ENCODE measurements at regions not wholly inside any gene's neighbourhood (a gene's known extent, or its start where the extent isn't known, plus 50 kb on each side); places are given as distances from the start of the nearest gene placed in this dataset.

GRCh38 chr10:123381224-123381623, 227.0 kb downstream of the BUB3 start:
- BruUV-seq (replicated peaks) = no TSS peak
- dilution Hi-C loops (cut with MboI; ENCODE audit: extremely low pct_ligation_motif_present, low sequenced_read_pairs) = no loop called here
- Histone ChIP-seq H2AFZ (ENCODE audit: low read depth, low read length) (no peak overlapping the region), H3K36me3 (ENCODE audit: control insufficient read depth in 2 of 2, extremely low read depth in 1 of 2, insufficient read depth in 2 of 2, low read length in 2 of 2) (no peaks in the 10 kb centered on the region), H3K4me3 (replicated peaks in 1 of 3; ENCODE audit: insufficient read depth in 1 of 3, low read depth in 1 of 3, low read length in 3 of 3) (no peak overlapping the region), H3K9me3 (replicated peaks; ENCODE audit: control insufficient read depth, insufficient read depth, low read length) (no peaks in the 10 kb centered on the region), H3K27ac (ENCODE audit: insufficient read depth, low read depth, low read length) (no peak overlapping the region), H3K4me1 (ENCODE audit: control insufficient read depth, extremely low read depth, insufficient read depth, low read length) (no peaks in the 10 kb centered on the region), H3K9ac (replicated peaks; ENCODE audit: extremely low read depth, insufficient read depth, low read length) (no peak overlapping the region), H3K4me2 (ENCODE audit: insufficient read depth, low read length) (no peak overlapping the region), H3K9me1 (replicated peaks; ENCODE audit: control insufficient read depth, extremely low read depth, insufficient read depth, low read length) (no peaks in the 10 kb centered on the region), H3K79me2 (ENCODE audit: control insufficient read depth, insufficient read depth, low read length) (no peaks in the 10 kb centered on the region), H3K27me3 (ENCODE audit: control insufficient read depth in 2 of 2, insufficient read depth in 2 of 2, low read length in 2 of 2) (no peaks in the 10 kb centered on the region), H4K20me1 (replicated peaks; ENCODE audit: control insufficient read depth, extremely low read depth, insufficient read depth, low read length) (no peaks in the 10 kb centered on the region)
- intact Hi-C loops (cut with micrococcal nuclease) = loop anchor here (5.0 kb wide), 1 partner anchor 584 kb away; no protein-coding TSS in a partner anchor
- POLR2A ChIA-PET = no interaction called here
- TF ChIP-seq POLR2A (IDR thresholded peaks at IDR 0.05; ENCODE audit: low read depth, low read length) (no peak), MYC (IDR thresholded peaks at IDR 0.05; ENCODE audit: low read depth, low read length) (no peak), JUN (IDR thresholded peaks at IDR 0.05; ENCODE audit: borderline replicate concordance, insufficient read depth, insufficient read length, low read depth) (no peak), FOS (IDR thresholded peaks at IDR 0.05; ENCODE audit: borderline replicate concordance, insufficient read depth, low read length) (peak; percentile 35), EZH2 (IDR thresholded peaks at IDR 0.05; ENCODE audit: borderline replicate concordance, low read depth, low read length, severe bottlenecking) (no peak), GATA2 (IDR thresholded peaks at IDR 0.05; ENCODE audit: insufficient read depth, insufficient read length, low read depth, low read length) (no peak), CTCF (IDR thresholded peaks at IDR 0.05; ENCODE audit: extremely low read depth in 1 of 2, insufficient read depth in 1 of 2, low read depth in 1 of 2, low read length in 2 of 2) (no peak)
- FAIRE-seq (no peak), DNase-seq (ENCODE audit: low read depth, low spot score) (no peak)
- CTCF ChIA-PET = no interaction called here

DNA sequence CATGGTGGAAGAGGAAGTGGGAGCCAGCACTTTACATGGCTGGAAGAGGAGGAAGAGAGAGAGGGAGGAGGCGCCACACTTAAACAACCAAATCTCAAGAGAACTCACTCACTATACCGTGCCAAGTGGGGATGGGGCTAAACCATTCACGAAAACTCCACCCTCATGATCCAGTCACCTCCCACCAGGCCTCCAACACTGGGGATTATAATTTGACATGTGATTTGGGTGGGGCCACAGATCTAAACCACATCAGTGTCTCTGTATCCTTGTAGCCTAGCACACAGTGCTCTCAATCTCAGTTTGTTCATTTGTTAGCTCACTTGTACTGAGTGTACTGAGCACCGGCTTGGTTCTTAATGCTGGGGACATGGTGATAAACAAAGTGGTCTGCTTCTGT, 228.3 kb downstream of the BUB3 start:
- no peaks in the 10 kb centered on the region for H3K4me1 ChIP-seq (ENCODE audit: control insufficient read depth, extremely low read depth, insufficient read depth, low read length)
- no peak overlapping the region for H3K9ac ChIP-seq (replicated peaks; ENCODE audit: extremely low read depth, insufficient read depth, low read length)
- dilution Hi-C loops (cut with MboI; ENCODE audit: extremely low pct_ligation_motif_present, low sequenced_read_pairs) = no loop called here
- DNase-seq (ENCODE audit: low read depth, low spot score) (no peak), FAIRE-seq (no peak)
- ChIA-PET POLR2A (no interaction called here), CTCF (no interaction called here)
- H3K79me2 ChIP-seq (ENCODE audit: control insufficient read depth, insufficient read depth, low read length) = no peaks in the 10 kb centered on the region
- no peaks in the 10 kb centered on the region for H4K20me1 ChIP-seq (replicated peaks; ENCODE audit: control insufficient read depth, extremely low read depth, insufficient read depth, low read length)
- no peak overlapping the region for H3K4me3 ChIP-seq (replicated peaks in 1 of 3; ENCODE audit: insufficient read depth in 1 of 3, low read depth in 1 of 3, low read length in 3 of 3)
- BruUV-seq (replicated peaks) = no TSS peak
- H3K27ac ChIP-seq (ENCODE audit: insufficient read depth, low read depth, low read length) = no peak overlapping the region
- TF ChIP-seq POLR2AphosphoS5 (IDR thresholded peaks at IDR 0.05; ENCODE audit: insufficient read depth, low read depth, low read length) = no peak
- no peak for TF ChIP-seq FOS (IDR thresholded peaks at IDR 0.05; ENCODE audit: borderline replicate concordance, insufficient read depth, low read length)
- no peak for TF ChIP-seq EZH2 (IDR thresholded peaks at IDR 0.05; ENCODE audit: borderline replicate concordance, low read depth, low read length, severe bottlenecking)
- TF ChIP-seq MAX (IDR thresholded peaks at IDR 0.05; ENCODE audit: insufficient read depth, insufficient read length) = no peak
- TF ChIP-seq GATA2 (IDR thresholded peaks at IDR 0.05; ENCODE audit: insufficient read depth, insufficient read length, low read depth, low read length) = no peak
- TF ChIP-seq CTCF (IDR thresholded peaks at IDR 0.05; ENCODE audit: extremely low read depth in 1 of 2, insufficient read depth in 1 of 2, low read depth in 1 of 2, low read length in 2 of 2) = no peak
- no peak for TF ChIP-seq JUN (IDR thresholded peaks at IDR 0.05; ENCODE audit: borderline replicate concordance, insufficient read depth, insufficient read length, low read depth)
- TF ChIP-seq POLR2A (IDR thresholded peaks at IDR 0.05; ENCODE audit: low read depth, low read length) = no peak
- TF ChIP-seq MYC (IDR thresholded peaks at IDR 0.05; ENCODE audit: low read depth, low read length) = no peak
- no peaks in the 10 kb centered on the region for H3K27me3 ChIP-seq (ENCODE audit: control insufficient read depth in 2 of 2, insufficient read depth in 2 of 2, low read length in 2 of 2)
- intact Hi-C loops (cut with micrococcal nuclease) = loop anchor here (5.0 kb wide), 1 partner anchor 585 kb away; no protein-coding TSS in a partner anchor
- H3K9me1 ChIP-seq (replicated peaks; ENCODE audit: control insufficient read depth, extremely low read depth, insufficient read depth, low read length) = no peaks in the 10 kb centered on the region
- H2AFZ ChIP-seq (ENCODE audit: low read depth, low read length) = no peak overlapping the region
- H3K9me3 ChIP-seq (replicated peaks; ENCODE audit: control insufficient read depth, insufficient read depth, low read length) = no peaks in the 10 kb centered on the region
- no peak overlapping the region for H3K4me2 ChIP-seq (ENCODE audit: insufficient read depth, low read length)
- H3K36me3 ChIP-seq (ENCODE audit: control insufficient read depth in 2 of 2, extremely low read depth in 1 of 2, insufficient read depth in 2 of 2, low read length in 2 of 2) = no peaks in the 10 kb centered on the region
